CD4-positive, CD25-positive, alpha-beta regulatory T cell (primary cell): ENCODE measurements at regions not wholly inside any gene's neighbourhood (a gene's known extent, or its start where the extent isn't known, plus 50 kb on each side); places are given as distances from the start of the nearest gene placed in this dataset.
A peak's percentile ranks its signal among the peaks of the same experiment; 100 is the strongest.

Source experiments
- ATAC-seq, 2 donors: fragments of 150-1000 bp; cut with Tn5 transposase; one replicate each; pipeline ENCODE4 v1.10.0; 2021; ENCODE audit warnings: low read depth in 2 of 2, moderate number of reproducible peaks in 2 of 2, moderate library complexity in 1 of 2
- DNase-seq, 3 donors: peaks; one replicate each; pipeline versions ENCODE4 v3.0.0 to v3.0.0-alpha.2; 2012 to 2022; ENCODE audit warnings: mixed read lengths in 1 of 3
- H3K27ac ChIP-seq: one replicate; pipeline ENCODE4 v1.7.0; 2013; ENCODE audit warnings: mild to moderate bottlenecking, low read length; ENCODE audit not compliant: insufficient read depth, poor library complexity, severe bottlenecking
- H3K27me3 ChIP-seq: one replicate; pipeline ENCODE4 v1.7.0; 2013; ENCODE audit warnings: low read length; ENCODE audit not compliant: control insufficient read depth, insufficient read depth
- H3K36me3 ChIP-seq: one replicate; pipeline ENCODE4 v1.7.0; 2013; ENCODE audit warnings: mild to moderate bottlenecking, low read length, moderate library complexity; ENCODE audit not compliant: control insufficient read depth, insufficient read depth
- H3K4me1 ChIP-seq: 2 replicates; pipeline ENCODE4 v1.7.0; 2013; ENCODE audit warnings: mild to moderate bottlenecking, low read length; ENCODE audit not compliant: insufficient read depth, control insufficient read depth, poor library complexity, severe bottlenecking
- H3K4me3 ChIP-seq: one replicate; pipeline ENCODE4 v1.7.0; 2013; ENCODE audit warnings: low read depth, mild to moderate bottlenecking, low read length, moderate library complexity
- H3K9me3 ChIP-seq, 2 experiments: 1 replicate in 1 of 2; 2 replicates in 1 of 2; pipeline ENCODE4 v1.7.0; 2013; ENCODE audit warnings: low read length in 2 of 2, mild to moderate bottlenecking in 1 of 2, moderate library complexity in 1 of 2; ENCODE audit not compliant: control insufficient read depth in 2 of 2
- H3K27ac Mint-ChIP-seq, 3 donors: one replicate each; pipeline ENCODE4 v1.8.0; 2020 to 2022; ENCODE audit warnings: mild to moderate bottlenecking in 3 of 3, mixed read lengths in 3 of 3, moderate library complexity in 2 of 3
- H3K27me3 Mint-ChIP-seq: one replicate; pipeline ENCODE4 v1.8.0; 2022; ENCODE audit warnings: mild to moderate bottlenecking, mixed read lengths
- H3K36me3 Mint-ChIP-seq: one replicate; pipeline ENCODE4 v1.8.0; 2020; ENCODE audit warnings: mixed read lengths
- H3K4me1 Mint-ChIP-seq, 4 donors: one replicate each; pipeline ENCODE4 v1.8.0; 2020 to 2022; ENCODE audit warnings: mixed read lengths in 4 of 4, mild to moderate bottlenecking in 1 of 4
- H3K4me3 Mint-ChIP-seq, 4 donors: one replicate each; pipeline ENCODE4 v1.8.0; 2020 to 2022; ENCODE audit warnings: mild to moderate bottlenecking in 4 of 4, mixed read lengths in 4 of 4, moderate library complexity in 3 of 4
- H3K9me3 Mint-ChIP-seq, 7 donors: one replicate each; pipeline ENCODE4 v1.8.0; 2020 to 2022; ENCODE audit warnings: mixed read lengths in 7 of 7, mild to moderate bottlenecking in 3 of 7, moderate library complexity in 2 of 7

- H3K4me3 ChIP-seq = no peak overlapping the region
- no peak overlapping the region for H3K27ac Mint-ChIP-seq
- H3K36me3 ChIP-seq = no peaks in the 10 kb centered on the region
- H3K4me3 Mint-ChIP-seq = no peak overlapping the region
- H3K9me3 Mint-ChIP-seq = peaks cover 0 to 1% (median 0%) of the 10 kb centered on the region in 7 donors
- H3K9me3 ChIP-seq = no peaks in the 10 kb centered on the region
- no peak overlapping the region for H3K27ac ChIP-seq
- peaks cover 7% of the 10 kb centered on the region for H3K27me3 ChIP-seq
- DNase-seq (no peak), ATAC-seq (no peak)
- H3K4me1 ChIP-seq = no peaks in the 10 kb centered on the region
- no peaks in the 10 kb centered on the region for H3K36me3 Mint-ChIP-seq
- H3K4me1 Mint-ChIP-seq = peaks cover 0 to 2% (median 0%) of the 10 kb centered on the region in 4 donors
- peaks cover 37% of the 10 kb centered on the region for H3K27me3 Mint-ChIP-seq
Observed at GRCh38 chr2:41856946-41857345, 190.9 kb upstream of the PKDCC start.

DNA sequence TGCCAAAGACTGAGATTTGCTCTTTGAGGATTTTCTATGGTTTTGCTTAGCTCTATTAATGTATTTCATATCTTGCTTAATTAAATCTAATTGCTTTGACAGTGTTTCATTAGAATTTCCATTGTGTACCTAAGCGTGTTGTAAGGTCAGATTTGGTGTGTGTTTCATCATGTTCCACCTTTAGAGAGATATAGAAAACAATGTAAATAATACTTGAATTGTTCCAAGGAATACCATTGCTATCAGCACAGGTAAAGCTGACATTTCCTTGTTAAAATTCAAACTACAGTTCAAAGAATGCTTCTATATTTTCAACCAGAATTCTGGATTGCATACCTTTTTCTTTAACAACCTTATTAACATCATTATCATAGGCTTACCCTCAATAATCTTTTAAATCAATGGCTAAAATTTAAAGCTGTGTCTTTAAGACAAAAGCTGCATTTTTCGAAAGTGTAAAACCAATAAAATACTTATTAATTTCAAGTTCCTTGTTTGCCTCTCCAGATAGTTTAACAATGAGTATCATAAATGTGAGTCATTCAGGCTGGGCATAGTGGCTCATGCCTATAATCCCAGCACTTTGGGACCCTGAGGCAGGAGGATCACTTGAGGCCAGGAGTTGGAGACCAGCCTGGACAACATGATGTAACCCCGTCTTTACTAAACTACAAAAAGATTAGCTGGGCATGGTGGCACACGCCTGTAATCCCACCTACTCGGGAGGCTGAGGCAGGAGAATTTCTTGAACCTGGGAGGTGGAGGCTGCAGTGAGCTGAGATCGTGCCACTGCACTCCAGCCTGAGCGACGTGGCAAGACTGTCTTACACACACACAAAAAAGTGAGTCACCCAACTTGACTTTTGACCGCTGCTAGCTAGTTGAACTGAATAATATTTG lies 188.0 kb upstream of the PKDCC start:
- Mint-ChIP-seq H3K27ac (no peak overlapping the region), H3K27me3 (peaks cover 34% of the 10 kb centered on the region), H3K9me3 (peaks cover 0 to 1% (median 0%) of the 10 kb centered on the region in 7 donors), H3K4me3 (no peak overlapping the region), H3K36me3 (no peaks in the 10 kb centered on the region), H3K4me1 (peaks cover 0 to 2% (median 0%) of the 10 kb centered on the region in 4 donors)
- Histone ChIP-seq H3K4me1 (no peaks in the 10 kb centered on the region), H3K36me3 (no peaks in the 10 kb centered on the region), H3K4me3 (no peak overlapping the region), H3K9me3 (no peaks in the 10 kb centered on the region), H3K27ac (no peak overlapping the region), H3K27me3 (peaks cover 5% of the 10 kb centered on the region)
- DNase-seq (no peak), ATAC-seq (no peak)

- no peak for ATAC-seq
- H3K36me3 ChIP-seq = no peaks in the 10 kb centered on the region
- no peak overlapping the region for H3K4me3 Mint-ChIP-seq
- no peak overlapping the region for H3K4me3 ChIP-seq
- H3K27ac Mint-ChIP-seq = no peak overlapping the region
- DNase-seq = no peak
- peaks cover 8% of the 10 kb centered on the region for H3K27me3 ChIP-seq
- peaks cover 0 to 2% (median 0%) of the 10 kb centered on the region in 4 donors for H3K4me1 Mint-ChIP-seq
- H3K36me3 Mint-ChIP-seq = no peaks in the 10 kb centered on the region
- peaks cover 0 to 1% (median 0%) of the 10 kb centered on the region in 7 donors for H3K9me3 Mint-ChIP-seq
- no peaks in the 10 kb centered on the region for H3K4me1 ChIP-seq
- H3K9me3 ChIP-seq = no peaks in the 10 kb centered on the region
- no peak overlapping the region for H3K27ac ChIP-seq
- peaks cover 34% of the 10 kb centered on the region for H3K27me3 Mint-ChIP-seq
Observed at GRCh38 chr2:41863062-41863461, 184.8 kb upstream of the PKDCC start.

DNA sequence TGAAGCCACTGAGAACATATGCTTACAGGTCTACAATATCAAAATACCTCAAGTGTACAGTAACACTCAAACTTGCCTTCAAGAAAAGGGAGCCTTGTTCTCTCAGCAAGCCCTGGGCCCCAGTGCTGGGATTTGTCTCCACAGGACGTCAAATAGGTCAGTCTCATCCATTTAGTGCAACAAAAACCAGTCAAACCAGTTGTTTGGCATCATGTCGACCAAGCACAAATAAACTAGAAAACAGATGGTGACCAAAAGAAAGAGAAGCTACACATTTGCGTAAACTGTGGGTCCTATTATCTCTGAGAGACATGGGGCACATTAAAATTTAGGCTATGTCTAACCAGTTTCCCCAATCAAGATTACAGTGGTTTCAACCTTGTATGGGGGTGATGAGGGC lies 182.6 kb upstream of the PKDCC start:
- no peaks in the 10 kb centered on the region for H3K9me3 Mint-ChIP-seq

GRCh38 chr2:41867553-41867952 lies 180.3 kb upstream of the PKDCC start:
- Histone ChIP-seq H3K4me3 (no peak overlapping the region), H3K27ac (no peak overlapping the region), H3K27me3 (peaks cover 6% of the 10 kb centered on the region), H3K4me1 (no peaks in the 10 kb centered on the region), H3K36me3 (no peaks in the 10 kb centered on the region), H3K9me3 (no peaks in the 10 kb centered on the region)
- Mint-ChIP-seq H3K27ac (no peak overlapping the region), H3K36me3 (no peaks in the 10 kb centered on the region), H3K4me1 (no peaks in the 10 kb centered on the region), H3K4me3 (peak overlapping the region in 1 of 4 donors; percentile 9), H3K27me3 (peaks cover 12% of the 10 kb centered on the region), H3K9me3 (no peaks in the 10 kb centered on the region)
- ATAC-seq = no peak
- DNase-seq = peak in 1 of 3 donors; percentile 8

More for the DNA sequence above, 182.6 kb upstream of the PKDCC start:
- DNase-seq = no peak
- Histone ChIP-seq H3K36me3 (no peaks in the 10 kb centered on the region), H3K27me3 (peaks cover 6% of the 10 kb centered on the region), H3K27ac (no peak overlapping the region), H3K9me3 (no peaks in the 10 kb centered on the region), H3K4me1 (no peaks in the 10 kb centered on the region), H3K4me3 (no peak overlapping the region)
- ATAC-seq = no peak
- H3K36me3 Mint-ChIP-seq = no peaks in the 10 kb centered on the region
- H3K4me1 Mint-ChIP-seq = peaks cover 0 to 2% (median 0%) of the 10 kb centered on the region in 4 donors
- no peak overlapping the region for H3K27ac Mint-ChIP-seq
- H3K4me3 Mint-ChIP-seq = no peak overlapping the region
- peaks cover 30% of the 10 kb centered on the region for H3K27me3 Mint-ChIP-seq

DNA sequence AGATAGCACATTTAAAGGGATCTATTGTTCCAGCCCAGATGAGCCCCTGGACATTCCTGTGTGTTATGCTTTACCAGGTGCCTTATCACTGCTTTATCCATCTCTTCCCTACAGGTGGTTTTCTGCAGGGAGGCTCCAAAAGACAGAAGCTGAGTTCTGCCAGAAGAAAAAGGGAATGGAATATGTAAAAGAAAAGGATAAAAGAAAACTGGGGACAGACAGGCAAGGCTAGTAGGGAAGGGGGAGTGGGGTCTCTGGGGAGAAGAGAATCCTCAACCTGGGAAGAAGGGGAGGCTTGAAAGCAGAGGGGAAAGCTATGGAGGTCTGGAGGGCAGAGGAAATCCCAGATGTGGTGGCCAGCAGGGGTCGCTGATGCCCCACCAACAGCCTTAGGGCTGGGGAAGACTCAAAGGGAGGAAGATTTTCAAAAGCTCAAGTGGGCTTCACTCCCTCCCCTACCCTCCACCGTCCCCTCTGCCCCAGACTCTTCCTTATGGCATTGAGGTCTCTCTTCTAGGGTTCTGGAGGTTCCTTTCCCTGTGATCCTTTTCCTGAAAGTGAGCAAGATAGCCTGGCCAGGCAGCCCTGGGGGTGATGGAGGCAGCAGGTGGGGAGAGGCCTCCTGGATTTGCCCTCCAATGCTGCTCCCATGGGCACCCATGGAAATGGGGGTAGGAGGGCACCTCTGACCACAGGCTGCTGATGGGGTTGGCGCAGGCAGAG lies 178.1 kb upstream of the PKDCC start:
- Histone ChIP-seq H3K9me3 (no peaks in the 10 kb centered on the region), H3K36me3 (no peaks in the 10 kb centered on the region), H3K4me3 (no peak overlapping the region), H3K27me3 (peaks cover 9% of the 10 kb centered on the region), H3K27ac (no peak overlapping the region), H3K4me1 (no peaks in the 10 kb centered on the region)
- ATAC-seq (peak in 1 of 2 donors; percentile 59), DNase-seq (peak; percentile 43 to 64 (median 58))
- no peaks in the 10 kb centered on the region for H3K9me3 Mint-ChIP-seq
- no peaks in the 10 kb centered on the region for H3K36me3 Mint-ChIP-seq
- H3K27ac Mint-ChIP-seq = no peak overlapping the region
- H3K4me3 Mint-ChIP-seq = no peak overlapping the region
- H3K27me3 Mint-ChIP-seq = peaks cover 5% of the 10 kb centered on the region
- H3K4me1 Mint-ChIP-seq = no peaks in the 10 kb centered on the region

GRCh38 chr2:41870265-41870585 lies 177.6 kb upstream of the PKDCC start:
- Histone ChIP-seq H3K4me1 (no peaks in the 10 kb centered on the region), H3K9me3 (no peaks in the 10 kb centered on the region), H3K4me3 (no peak overlapping the region), H3K36me3 (no peaks in the 10 kb centered on the region), H3K27ac (no peak overlapping the region), H3K27me3 (peaks cover 4% of the 10 kb centered on the region)
- H3K27me3 Mint-ChIP-seq = peaks cover 5% of the 10 kb centered on the region
- no peak overlapping the region for H3K4me3 Mint-ChIP-seq
- H3K27ac Mint-ChIP-seq = no peak overlapping the region
- ATAC-seq (no peak), DNase-seq (no peak)
- no peaks in the 10 kb centered on the region for H3K36me3 Mint-ChIP-seq
- H3K4me1 Mint-ChIP-seq = no peaks in the 10 kb centered on the region
- no peaks in the 10 kb centered on the region for H3K9me3 Mint-ChIP-seq
